NOMO-1 treated with DMSO at 0.1 percent for 48 hours (cell line): ENCODE measurements at regions not wholly inside any gene's neighbourhood (a gene's known extent, or its start where the extent isn't known, plus 50 kb on each side); places are given as distances from the start of the nearest gene placed in this dataset.

Experiments
- DNase-seq: peaks from one replicate; lab custom pipeline; 2025; ENCODE audit not compliant: unreplicated experiment; lab: John Stamatoyannopoulos, UW

GRCh38 chr5:124399426-124399961, 346.9 kb downstream of the ZNF608 start:
- no peak for DNase-seq

DNA sequence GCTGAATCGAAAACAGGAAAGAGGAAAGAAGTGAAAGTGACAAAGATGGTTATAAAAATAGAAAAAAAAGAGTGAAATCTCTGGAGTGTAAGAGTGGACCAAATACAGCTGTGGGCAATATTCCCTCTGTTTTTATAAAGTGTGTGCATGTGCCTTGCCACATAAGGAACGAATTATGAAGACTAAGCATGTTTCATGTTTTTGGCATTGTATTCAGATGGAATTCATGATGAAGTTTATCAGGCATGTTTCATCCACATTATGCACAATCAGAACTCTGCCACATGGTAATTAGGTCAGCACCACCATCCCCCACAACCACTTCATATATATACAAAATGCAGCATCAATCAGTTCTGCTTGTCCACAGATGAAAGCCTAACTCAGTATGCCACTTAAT, 348.0 kb downstream of the ZNF608 start:
- no peak for DNase-seq

GRCh38 chr5:124397317-124397716, 349.1 kb downstream of the ZNF608 start:
- DNase-seq: no peak

DNA sequence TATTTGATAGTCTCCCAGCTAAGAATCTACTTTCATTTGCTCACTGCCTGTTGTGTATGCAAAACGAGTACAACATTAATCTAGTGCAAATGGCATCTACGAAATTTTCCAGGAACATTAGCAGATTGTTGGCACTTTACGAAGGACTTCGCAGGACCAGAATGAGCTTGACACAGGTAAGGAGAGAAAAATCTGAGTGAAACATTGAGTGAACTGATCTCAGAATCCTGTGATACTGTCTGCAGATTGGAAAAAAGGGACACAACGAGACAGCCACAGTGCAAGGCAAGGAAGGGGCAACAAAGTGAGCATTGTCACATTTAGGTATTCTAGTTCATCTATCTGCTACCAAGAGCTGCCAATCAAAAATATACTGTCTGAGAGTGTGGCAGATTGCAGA, 350.5 kb downstream of the ZNF608 start:
- DNase-seq: no peak

DNA sequence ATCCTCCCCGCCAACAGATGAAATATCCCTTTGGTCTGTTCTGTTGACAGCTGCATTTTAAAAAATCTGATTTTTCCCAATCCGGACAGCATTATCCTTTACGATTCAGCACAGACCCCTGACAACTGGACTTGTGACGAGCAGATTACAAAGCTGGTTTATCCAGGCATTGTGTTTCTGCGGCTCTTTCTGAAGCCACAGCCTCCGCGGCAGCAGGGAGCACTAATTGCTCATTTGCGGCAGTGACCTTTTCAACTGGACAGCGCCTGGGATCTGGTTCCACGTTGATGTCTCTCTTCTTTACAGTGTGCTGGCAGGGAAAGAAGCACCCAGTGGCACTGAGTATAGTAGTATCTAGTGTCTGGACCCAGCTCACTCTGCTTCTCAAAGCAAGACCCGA, 351.2 kb downstream of the ZNF608 start:
- no peak for DNase-seq

- DNase-seq: no peak
These were observed 351.7 kb downstream of the ZNF608 start for GRCh38 chr5:124394700-124395245.

GRCh38 chr5:124393584-124394379, 352.7 kb downstream of the ZNF608 start:
- DNase-seq: no peak

- no peak for DNase-seq
These were observed 362.7 kb downstream of the ZNF608 start for GRCh38 chr5:124383693-124384092.

GRCh38 chr5:124377386-124377785, 369.1 kb downstream of the ZNF608 start:
- no peak for DNase-seq

DNA sequence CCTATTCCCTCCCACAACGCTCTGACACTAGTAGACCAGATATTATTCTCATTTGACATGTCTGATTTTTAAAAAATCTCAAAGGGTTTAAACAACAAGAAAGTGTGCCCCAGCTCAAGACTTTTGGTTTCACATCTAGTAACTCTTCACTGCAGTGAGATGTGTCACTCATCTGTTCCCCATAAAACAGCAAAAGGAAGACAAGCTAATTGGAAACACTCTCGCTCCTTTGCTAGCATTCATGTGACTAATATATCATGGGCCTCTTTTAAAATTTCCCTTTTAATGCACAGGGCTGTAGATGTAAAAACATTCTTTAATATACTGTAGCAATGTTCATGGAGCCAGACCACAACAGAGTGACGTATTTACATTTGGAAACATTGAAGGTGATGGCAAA, 372.6 kb downstream of the ZNF608 start:
- DNase-seq: no peak

- no peak for DNase-seq
These were observed 374.0 kb downstream of the ZNF608 start for GRCh38 chr5:124372457-124372856.

- DNase-seq: no peak
These were observed 375.2 kb downstream of the ZNF608 start for GRCh38 chr5:124371111-124371706.

DNA sequence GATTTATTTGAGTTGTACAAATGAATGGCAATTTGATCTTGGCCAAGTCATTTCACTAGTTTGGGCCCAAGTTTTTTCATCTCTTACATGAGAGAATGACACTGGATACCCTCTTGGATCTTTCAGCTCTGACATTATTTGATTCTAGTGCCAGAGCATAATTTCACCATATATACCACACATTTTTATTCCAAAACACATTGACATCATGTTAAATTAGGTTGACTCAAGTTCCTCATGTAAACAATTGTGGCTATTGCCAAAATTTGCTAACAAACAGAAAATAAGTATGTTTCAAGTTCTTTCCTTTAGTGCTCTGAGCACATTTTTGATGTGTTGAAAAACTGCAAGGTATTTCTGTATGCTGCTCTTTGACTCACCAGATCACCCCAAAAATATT, 375.8 kb downstream of the ZNF608 start:
- DNase-seq: no peak

GRCh38 chr5:124365361-124365801, 381.1 kb downstream of the ZNF608 start:
- DNase-seq: no peak

- peak; percentile 73 for DNase-seq
These were observed 390.5 kb downstream of the ZNF608 start for GRCh38 chr5:124355928-124356327.

DNA sequence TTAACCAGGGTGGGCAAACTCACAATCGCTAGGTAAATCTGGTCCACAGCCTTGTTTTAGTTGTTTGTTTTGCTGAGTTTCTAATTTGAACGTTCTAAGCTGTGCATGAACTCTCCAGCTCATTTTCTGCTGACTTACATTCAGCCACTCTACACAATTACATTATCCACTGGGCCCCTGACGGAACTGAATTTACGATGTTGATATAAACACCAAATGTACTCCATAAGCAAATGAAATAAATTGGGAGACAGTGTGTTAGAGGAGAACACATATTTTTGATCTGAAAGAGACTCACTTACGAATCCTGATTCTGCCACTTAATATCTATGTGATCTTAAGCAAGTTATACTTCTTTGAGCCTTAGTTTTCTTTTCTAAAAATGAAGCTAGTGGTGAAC, 393.4 kb downstream of the ZNF608 start:
- no peak for DNase-seq

- DNase-seq: no peak
These were observed 394.1 kb downstream of the ZNF608 start for GRCh38 chr5:124352312-124352711.

DNA sequence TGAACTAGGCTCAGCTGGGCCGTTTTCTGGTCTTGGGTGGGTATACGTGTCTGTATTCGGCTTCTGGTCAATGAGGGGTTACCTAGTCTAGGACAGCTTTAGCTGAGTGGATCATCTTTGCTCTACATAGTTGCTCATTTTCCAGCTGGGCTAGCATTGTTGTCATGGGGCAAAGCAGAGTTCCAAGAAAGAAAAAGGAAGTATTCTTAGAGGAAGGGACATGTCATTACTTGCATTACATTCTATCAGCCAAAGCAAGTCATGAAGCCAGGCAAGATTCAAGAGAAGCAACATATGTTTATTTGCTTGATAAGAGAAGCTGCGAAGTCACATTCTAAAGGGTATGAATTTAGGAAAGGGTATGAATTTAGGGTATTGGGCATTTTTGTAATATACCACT, 396.5 kb downstream of the ZNF608 start:
- no peak for DNase-seq

- DNase-seq: no peak
These were observed 403.0 kb downstream of the ZNF608 start for GRCh38 chr5:124343451-124343867.

- no peak for DNase-seq
These were observed 403.5 kb downstream of the ZNF608 start for GRCh38 chr5:124342986-124343385.

DNA sequence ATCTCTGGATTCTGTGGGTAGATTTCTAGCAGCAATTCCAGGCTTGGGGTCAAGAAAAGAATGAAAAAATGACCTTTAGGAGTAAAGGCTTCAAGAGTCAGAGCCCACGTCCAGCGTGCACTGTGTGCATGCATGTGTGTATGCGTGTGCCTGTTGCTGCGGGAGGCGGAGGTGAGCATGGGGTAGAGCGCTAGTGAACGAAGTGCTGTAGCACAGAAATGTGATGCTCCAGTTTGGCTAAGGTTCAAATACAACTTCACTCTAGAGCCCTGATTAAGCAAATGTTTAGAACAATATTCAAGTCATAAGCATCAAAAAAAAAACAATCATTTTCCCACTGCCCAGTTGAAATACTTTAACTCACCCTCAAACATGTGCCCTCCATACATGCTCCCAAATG, 403.9 kb downstream of the ZNF608 start:
- DNase-seq: no peak

GRCh38 chr5:124342027-124342471, 404.4 kb downstream of the ZNF608 start:
- DNase-seq: no peak
